SHP77 (cell line): ENCODE measurements at regions not wholly inside any gene's neighbourhood (a gene's known extent, or its start where the extent isn't known, plus 50 kb on each side); places are given as distances from the start of the nearest gene placed in this dataset.

Experiments used
- DNase-seq, 2 experiments: peaks; one replicate each; lab custom pipeline; 2025; lab: John Stamatoyannopoulos, UW

DNA sequence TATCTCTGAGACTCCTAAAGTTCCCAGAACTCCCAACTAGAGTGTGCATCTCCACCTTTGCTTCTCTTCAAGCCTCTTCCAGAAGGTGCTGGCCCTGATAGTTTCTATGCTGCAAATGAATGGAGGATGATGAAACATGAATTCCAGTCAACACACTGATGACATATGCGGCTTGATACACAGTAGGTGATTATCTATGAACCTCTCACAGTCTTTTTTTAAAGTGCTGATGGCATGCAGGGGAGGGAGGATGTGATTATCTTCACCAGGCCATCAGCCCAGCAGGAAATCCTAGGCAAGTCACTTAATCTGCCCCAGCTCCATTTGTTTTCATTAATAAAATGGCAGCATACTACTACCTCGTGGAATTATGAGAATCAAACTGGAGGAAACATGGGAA lies 548.5 kb downstream of the SOX6 start:
- DNase-seq = no peak

DNA sequence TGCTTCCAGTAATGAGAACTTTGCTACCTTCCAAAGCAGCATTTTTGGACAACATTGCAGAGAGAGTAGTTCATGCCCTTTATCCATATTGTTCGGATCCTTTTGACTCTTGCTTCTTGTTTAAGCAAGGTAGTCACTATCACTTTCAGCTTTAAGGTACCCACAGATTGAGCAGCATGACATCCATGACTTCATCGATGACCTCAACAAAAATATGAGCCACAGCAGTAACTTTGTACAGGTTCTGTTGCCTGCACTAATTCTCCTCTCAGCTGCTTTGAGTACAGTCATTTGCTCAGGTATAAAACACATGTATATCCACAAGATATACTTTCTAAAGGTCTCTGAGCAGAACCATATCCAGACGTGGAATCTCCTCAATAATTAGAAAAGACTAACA lies 546.3 kb downstream of the SOX6 start:
- no peak for DNase-seq

DNA sequence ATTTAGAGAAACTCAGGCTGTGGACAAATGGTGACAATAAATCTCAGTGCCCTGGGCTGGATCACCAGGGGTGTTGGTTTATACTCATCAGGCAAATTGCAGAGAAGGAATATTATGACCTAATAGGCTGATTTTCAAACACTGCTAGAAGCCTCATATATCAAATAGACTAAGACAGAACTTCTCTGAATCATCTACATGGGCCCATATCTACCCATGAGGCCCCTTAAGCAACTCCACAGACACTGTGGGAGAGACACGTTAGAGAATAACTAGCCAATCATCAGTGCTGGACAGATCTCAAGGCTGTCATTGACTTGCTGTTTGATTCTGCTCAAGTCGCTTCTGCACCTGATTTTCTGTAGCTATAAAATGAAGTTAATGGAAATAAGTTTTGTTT lies 545.8 kb downstream of the SOX6 start:
- no peak for DNase-seq

- DNase-seq = no peak
Observed at GRCh38 chr11:15815246-15816195, 540.8 kb downstream of the SOX6 start.

GRCh38 chr11:15816260-15816871 lies 540.0 kb downstream of the SOX6 start:
- no peak for DNase-seq

- no peak for DNase-seq
Observed at GRCh38 chr11:15817001-15817400, 539.3 kb downstream of the SOX6 start.

GRCh38 chr11:15818132-15818842 lies 538.1 kb downstream of the SOX6 start:
- no peak for DNase-seq

- DNase-seq = peak in 1 of 2 experiments; percentile 5
Observed at GRCh38 chr11:15819679-15820286, 536.6 kb downstream of the SOX6 start.

DNA sequence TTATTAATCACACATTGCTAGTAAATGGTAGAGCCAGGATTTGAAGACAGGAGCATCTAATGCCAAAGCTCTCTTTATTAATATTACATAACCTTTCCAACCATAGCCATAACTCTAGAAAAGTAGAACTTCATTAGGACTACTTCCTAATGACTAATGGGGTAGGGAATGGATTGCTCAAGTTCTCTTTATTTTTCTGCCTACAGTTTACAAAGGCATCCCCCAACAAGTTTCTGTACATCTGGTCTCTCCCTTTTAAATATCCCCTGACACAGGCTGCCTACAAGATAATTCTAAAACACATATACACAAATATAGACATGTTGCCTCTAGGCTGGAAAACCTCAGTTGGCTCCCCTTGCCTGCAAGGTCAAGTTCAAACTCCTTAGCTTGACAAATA lies 534.9 kb downstream of the SOX6 start:
- DNase-seq = no peak

- no peak for DNase-seq
Observed at GRCh38 chr11:15824060-15824459, 532.3 kb downstream of the SOX6 start.

DNA sequence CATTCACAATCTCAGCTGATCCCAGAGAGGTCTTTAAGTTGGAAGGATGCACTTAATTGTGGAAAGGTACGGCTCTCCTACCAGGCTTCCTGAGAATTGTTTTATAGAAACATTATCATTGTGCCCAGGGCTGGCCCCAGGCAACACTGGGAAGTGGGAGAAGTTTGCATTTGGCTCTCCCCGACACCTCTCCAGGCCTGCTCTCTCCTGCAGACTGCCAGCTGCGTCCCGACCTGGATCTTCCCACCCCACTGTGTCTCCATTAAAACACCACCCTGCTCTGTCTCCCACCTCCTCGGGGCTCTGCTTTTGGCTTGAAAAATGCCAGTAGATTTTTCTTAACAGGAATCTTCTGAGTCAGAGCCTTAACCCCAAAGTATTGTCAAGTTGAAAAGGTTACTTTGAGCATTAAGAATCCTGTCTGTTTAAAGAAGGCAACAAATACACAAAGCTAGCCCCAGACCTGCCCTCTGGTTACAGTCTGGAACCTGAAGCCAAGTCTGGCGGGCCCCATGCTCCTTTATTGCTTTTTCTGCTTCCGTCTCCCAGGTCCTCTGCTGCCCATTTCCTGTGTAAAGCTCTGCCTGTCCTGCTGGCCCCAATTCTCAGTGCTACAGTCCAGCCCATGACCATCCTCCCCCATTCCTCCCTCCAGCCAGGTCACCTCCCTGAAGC lies 530.2 kb downstream of the SOX6 start:
- DNase-seq = no peak

DNA sequence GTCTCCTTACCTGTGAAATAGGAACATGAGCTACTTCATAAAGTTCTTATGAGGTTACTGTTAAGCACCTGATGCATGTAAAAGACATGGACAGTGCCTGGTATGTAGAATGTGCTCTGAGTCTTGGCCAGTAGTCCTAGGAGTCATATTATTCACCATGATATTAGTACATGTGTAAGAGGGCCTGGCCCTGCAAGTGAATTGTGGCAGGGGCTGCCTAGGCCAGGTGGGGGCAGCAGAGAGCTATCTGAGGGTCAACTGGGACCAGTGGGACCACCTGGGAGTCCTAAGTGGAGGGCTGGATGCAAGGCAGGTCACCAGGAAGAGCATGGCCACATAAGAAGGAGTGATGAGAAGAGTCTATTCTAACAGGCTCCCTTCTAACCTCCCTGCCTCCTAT lies 529.5 kb downstream of the SOX6 start:
- peak in 1 of 2 experiments; percentile 6 for DNase-seq

DNA sequence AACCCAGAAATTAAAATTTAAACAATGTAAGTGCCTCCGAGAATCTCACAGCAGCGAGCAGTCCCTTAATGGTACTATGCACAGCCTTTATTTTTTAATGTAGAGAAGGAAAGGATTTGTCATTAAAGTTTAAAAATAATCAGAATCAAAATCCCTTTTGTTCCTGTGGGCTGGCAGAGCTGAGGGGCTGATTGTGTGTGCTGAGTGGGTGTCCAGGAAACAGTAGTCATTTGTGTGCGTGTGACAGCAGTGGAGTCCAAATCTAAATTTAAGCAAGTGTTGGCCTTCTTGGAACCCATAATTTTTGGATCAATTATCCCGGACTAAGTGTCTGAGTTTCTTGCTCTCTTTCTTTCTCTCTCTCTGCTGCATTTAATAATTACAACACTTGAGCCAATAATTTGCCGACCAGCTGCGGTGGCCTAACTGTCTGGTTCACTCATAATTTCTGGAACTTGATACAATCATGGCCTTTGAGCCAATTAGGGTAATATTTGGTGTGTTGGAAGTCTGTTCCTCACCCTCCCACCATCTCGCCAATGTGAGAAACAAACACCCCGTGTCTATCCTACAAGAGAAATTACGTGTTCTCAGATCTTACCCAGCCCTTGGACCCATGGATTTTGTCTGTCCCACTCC lies 528.0 kb downstream of the SOX6 start:
- no peak for DNase-seq

DNA sequence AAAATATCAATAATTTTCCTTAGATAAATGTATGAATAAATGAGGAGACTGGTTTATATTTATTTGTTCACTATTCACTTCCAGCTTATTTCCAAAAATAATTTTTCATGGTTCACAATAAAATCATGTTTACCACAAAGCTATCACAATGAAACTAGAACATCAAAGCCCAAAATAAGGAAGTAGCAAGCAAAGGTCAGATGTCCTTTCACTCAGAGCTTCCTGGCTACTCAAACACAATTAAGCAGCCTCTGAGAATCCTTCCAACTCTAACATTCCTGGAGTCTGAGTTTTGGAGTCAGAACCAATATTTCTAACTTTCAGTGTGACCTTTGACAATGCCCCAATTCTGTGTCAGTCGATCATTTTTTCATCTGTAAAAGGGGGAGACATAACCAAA lies 527.0 kb downstream of the SOX6 start:
- no peak for DNase-seq

GRCh38 chr11:15830741-15831428 lies 525.5 kb downstream of the SOX6 start:
- no peak for DNase-seq

GRCh38 chr11:15835788-15836411 lies 520.4 kb downstream of the SOX6 start:
- peak; percentile 56 to 67 for DNase-seq

DNA sequence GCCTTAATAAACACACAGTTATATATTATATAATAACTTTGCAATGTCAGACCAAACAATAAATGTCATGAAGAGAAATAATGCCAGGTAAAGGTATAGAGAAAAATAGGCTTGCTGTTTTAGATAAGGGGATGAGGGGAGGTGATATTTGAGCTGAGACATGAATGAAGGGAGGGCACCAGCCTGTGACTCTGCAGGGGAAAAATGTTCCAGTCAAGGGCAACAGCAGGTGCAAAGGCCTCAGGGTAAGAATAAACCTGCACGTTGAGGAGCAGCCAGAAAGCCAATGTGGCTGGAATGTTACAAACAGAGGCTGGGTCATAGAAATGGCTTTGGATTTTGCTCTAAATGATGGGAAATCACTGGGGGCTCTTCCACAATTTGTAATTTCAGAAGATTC lies 519.6 kb downstream of the SOX6 start:
- DNase-seq = peak in 1 of 2 experiments; percentile 27

DNA sequence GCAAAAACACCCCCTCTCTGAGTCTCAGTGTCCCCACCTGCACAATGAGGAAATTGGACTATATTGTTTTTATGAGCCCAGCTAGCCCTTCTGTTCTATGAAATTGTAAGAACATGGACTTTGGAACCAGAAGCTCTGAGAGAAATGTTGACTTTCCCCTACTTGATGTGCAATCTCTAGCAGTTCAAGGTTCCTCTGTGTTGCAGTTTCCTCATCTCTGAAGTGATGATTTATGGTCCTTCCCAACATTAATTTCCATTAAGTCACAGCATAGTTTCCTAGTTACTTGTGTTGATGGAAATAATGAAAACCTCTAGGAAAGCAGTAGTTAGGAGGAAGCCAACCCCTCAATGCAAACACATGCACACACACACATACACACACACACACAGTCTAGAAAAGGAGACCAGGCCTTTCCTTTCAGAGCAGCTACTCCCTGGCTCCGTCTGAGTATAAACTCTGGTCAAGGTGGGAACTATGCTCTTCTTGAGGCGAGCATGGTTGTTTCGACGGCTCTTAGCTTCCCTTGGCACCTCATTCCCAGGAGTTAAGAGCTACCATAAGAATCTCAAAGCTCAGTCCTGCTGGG lies 518.4 kb downstream of the SOX6 start:
- no peak for DNase-seq

GRCh38 chr11:15839061-15839460 lies 517.3 kb downstream of the SOX6 start:
- DNase-seq = no peak

GRCh38 chr11:15840966-15841365 lies 515.4 kb downstream of the SOX6 start:
- DNase-seq = no peak
